GM21381 (cell line): ENCODE measurements at regions not wholly inside any gene's neighbourhood (a gene's known extent, or its start where the extent isn't known, plus 50 kb on each side); places are given as distances from the start of the nearest gene placed in this dataset.
"Not testable (repeated sequence)": the region's sequence is repeated elsewhere in the genome, so short reads cannot be mapped to it uniquely, and the experiment has no call there.

Experiments used
- ATAC-seq: cut with Tn5 transposase; IDR thresholded peaks from one replicate; pipeline ENCODE4 v1.9.1; 2021; ENCODE audit warnings: mild to moderate bottlenecking, moderate library complexity; ENCODE audit not compliant: unreplicated experiment

DNA sequence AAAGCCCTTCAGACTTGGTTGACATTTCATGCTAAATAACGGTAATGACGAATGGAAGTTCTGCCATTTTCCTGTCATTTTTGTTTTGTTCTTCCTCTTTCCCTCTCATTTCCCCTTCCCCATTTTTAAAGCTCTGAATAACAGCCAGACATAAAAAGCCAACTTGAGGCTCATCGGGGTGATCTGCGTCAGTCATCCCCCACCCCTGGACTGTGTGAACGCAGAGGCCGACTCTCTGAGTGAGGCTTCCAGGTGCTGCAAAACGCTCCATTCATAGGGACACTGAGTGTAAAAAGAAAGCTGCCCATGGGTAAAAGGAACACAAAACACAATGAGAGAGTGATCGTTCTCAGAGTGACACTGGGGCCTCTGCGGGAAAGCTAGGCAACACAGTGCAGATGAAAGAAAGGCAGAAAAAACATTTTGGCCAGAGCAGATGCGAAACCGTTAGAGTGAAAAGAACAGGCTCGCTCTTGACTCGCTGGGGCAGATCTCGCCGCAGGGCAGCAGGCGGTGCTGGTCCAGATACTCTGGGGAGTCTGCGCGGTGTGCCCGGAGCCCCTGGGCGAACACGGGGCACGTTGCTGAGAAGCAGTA is 684.8 kb downstream of the QKI start:
- no peak for ATAC-seq

DNA sequence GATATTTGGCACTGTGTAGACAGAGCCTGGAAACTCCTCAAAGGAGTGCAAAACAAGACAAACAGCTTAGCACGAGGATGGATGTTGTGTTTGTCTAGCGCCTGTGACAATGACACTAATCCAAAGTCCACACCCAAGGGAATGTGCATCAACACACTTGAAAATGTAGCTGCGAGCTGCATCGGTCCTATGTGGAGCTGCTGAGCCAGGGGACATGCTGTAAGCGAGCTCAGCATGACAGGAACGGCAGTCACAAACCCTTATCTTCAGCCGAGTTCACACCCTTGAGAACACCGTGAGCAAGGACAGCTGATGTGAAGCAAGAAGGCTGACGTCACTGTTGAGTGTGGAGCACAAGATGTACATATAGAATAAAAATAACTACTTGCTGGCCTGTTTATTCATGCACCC is 684.3 kb downstream of the QKI start:
- ATAC-seq: no peak

DNA sequence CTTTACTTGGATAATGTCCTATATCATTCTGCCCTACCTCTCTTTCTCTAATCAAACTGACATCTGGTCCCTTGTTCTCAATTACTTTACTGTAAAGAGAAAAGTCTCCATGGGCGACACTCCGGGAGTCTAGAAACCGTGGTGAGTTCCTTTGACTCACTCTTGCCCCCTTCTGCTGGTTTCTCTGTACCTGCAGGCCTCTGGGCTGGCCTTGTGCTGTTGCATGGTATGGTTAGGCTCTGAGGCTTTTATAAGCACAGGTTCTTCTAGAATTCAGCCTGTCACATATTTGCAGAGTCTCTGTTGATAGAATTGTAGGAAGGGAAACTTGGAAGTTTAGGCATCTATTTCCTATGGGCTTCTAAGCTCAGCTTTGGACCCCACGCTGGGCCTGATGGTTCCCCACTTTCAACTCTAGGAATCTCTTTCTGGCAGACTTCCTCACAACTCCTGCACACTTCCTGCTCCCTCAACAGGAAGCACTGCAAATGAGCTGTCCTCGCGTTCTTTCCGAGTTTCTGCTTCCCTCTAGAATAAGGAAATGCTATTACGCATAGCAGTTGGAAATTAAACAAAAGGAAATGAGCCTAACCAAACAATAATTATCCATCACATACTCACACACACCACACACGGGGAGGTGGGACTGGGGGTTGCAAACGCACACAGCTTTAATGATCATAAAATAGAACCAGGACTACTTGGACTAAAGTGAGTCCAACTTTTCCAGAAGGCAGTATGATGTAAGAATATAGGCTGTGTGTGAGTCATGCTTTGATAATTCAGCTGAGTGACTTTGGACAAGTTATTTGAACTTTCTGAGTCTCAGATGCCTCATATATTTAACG is 683.3 kb downstream of the QKI start:
- ATAC-seq: no peak

DNA sequence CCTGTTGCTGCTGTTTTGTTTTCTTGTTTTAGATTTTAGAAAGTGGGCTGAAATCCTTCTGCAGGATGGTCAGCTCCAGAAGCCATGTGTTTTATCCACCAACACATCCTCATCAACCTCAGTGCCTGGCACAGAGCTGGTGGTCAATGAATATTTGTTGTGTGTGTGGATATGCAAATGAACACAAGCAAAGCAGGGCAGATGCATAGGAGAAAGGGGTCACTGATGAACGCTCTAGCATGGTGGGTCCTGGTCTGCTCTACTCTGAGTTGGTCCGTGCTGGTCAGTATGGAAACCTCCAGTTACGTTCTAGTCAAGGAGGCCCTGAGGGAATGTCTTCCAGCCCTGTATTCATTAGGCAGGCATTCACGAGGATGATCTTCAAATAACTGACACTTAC is 682.5 kb downstream of the QKI start:
- ATAC-seq: no peak

DNA sequence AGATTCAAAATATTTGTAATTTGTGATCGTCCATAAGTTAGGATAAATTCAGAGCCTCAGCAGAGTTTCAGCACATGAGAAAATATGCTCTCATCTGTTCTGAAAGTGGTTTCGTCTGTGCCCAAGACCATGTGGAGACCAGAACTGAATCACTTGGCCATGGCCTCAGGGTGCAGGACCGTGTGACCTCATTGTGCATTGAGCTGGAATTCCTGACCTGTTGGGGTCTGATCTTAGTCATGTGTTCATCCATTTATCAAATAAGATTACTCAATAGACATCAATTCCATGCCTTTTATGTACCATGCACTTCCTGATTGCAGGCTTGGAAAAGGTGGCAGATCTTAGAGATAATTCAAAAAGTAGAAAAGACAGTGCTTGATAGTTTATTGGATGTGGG is 680.5 kb downstream of the QKI start:
- no peak for ATAC-seq

DNA sequence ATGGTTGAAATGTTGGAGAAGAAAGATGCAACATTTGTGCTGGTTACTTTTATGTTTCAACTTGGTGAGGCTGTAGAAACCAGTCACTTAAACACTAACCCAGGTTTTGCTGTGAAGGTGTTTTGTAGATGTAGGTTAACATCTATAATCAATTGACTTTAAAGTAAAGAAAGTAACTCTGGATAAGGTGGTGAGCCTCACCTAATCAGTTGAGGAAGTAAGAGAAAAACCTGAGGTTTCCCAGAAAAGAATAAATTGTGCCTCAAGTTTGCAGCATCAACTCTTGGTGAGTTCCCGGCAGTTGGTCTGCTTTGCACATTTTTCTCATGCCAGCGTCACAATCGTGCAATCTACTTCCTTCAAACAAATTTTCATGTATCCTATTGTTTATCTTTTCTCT is 673.4 kb downstream of the QKI start:
- ATAC-seq: no peak

DNA sequence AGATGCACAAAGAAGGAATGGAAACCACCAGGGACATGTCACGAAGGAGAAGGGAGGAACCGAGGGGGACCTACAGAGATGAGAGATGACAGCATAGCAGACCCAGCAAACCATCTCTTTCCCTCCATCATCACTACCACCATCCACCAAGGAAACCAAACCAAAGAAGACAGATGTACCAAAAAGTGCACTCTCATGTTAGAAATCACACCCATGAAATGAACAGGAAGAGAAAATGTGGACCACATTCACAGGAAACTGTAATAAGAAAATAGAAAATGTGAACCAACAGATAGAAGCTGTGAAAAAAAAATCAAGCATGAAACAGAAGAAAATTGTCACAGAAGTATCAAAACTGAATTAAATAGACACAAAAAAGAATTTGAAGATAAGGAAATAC is 672.7 kb downstream of the QKI start:
- no peak for ATAC-seq

DNA sequence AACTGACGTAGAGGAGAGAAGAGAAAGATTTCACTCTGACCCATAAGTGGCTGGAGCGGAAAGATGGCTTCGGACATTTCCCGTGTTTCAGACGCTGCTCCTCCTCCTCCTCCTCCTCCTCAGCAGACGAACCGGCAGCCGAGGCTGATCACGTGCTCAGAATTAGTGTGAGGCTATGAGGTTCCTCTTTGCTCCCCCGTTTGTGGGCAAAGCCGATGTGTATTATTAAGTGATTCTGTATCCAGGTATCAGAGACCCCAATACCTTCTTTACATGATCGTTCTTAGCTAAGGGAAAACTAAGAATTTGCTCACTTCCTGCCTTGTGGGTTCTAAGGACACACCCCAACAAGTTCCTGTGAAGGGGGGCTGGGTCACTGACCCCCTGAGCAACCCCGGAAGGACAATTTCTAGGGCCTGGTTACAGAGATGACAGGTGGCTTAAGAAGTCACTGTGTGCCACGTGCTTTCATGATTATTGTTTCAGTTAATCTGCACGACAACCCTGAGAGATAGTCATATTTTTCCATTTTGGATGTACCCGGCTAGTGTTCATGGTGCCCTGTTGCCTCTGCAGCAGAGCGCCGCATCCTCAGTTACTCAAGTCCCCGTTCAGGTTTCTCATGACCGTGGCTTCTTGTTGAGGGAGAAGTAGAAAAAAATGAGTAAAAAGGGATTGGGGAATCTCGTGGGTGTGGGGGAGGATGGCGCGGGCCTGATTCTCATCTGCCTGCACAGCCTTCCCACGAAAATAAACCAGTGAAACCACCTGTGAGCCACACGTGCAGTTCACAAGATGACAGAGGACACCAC is 671.8 kb downstream of the QKI start:
- no peak for ATAC-seq

DNA sequence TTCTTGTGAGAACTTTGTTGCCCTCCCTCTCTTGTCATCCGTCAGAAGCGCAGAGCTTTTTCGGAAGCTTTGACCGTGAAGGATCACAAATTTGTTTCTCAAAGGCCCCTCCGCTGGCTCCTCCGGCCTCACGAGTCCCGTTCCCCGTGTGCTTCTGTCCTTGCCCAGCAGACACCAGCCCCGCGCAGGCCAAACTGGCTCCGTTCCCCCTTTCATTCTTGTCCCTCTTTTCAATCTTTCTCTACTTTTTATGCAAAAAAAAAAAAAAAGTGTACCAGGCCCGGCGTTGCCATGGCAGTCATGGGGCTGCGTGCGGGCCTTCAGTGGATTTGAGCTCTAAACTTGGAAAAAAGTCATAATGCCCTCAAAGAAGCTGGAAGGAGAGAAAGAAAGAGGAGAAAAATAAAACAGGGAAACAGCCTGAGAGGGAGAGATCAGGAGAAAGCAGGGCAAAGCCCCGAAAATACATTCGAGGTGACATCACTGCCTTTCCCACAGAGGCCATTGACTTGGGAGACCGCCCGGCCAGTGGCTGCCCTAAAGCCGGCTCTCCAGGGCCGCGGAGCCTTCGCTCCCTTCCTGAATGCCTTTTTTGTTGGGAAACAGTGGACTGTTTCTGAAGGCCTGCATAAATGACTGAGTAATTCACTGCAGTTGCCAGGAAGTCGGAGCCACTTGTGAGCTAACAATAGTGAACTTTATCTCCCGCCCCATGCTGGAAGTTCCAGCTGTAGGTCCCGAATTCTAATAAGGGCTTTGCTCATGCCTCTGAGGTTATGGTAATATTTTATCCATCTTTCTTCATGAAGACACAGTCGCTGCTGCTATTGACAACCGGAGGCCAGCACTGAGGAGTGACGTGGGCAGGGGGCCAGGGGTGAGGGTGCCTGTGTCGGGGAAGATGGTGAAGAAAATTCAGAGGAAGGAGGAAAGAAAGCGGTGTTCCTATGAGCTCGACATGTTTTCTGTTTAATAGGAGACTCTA is 670.9 kb downstream of the QKI start:
- ATAC-seq: no peak

DNA sequence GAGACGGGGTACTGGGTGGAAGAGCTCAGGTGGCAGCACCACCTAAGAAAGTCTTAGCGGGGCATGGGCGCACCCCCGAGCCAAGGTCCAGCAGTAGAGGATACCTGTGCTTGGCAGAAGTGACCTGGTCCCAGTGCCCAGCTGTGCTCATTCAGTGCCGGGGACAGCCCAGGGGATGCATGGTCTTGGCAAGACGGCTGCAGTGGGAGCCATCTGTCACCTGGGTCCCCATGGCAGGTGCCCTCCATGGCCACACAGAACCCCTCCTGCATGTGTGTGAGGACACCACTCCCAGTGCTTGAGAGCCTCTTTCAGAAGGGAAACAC is 664.7 kb downstream of the QKI start:
- no peak for ATAC-seq

DNA sequence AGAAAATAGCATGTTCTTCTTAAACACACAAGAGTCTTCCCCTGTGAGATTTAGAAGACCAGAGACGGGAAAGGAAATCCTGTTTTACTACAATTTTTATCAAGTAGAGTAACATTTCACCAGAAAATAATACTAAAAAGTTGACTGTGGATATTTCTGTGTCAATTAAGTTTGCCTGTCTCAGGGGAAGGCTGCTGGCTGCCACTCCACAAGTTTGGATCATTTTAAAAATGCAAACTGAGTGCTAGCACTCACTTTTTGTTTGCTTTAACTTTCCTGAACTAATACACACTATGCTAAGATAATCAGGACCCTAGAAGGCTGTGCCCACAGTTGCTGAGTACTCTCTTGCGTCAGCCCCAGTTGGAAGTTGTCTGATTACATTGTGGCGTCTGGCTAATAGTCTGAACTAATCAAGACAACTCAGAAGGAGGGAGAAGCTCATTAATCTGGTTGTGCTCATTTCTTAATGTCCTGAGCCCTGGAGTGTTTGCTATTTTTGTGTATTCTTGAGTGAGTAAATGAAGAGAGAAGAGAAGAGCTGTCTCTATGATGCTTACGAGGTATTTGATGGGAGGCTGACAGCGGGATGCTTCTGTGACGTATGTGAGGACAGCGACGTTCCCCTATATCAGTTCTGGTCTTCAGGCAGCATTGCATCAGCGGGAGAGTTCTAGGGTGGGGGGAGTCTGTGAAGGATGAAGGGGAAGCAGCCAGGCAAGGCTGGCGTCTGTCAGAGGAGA is 664.2 kb downstream of the QKI start:
- ATAC-seq: no peak

DNA sequence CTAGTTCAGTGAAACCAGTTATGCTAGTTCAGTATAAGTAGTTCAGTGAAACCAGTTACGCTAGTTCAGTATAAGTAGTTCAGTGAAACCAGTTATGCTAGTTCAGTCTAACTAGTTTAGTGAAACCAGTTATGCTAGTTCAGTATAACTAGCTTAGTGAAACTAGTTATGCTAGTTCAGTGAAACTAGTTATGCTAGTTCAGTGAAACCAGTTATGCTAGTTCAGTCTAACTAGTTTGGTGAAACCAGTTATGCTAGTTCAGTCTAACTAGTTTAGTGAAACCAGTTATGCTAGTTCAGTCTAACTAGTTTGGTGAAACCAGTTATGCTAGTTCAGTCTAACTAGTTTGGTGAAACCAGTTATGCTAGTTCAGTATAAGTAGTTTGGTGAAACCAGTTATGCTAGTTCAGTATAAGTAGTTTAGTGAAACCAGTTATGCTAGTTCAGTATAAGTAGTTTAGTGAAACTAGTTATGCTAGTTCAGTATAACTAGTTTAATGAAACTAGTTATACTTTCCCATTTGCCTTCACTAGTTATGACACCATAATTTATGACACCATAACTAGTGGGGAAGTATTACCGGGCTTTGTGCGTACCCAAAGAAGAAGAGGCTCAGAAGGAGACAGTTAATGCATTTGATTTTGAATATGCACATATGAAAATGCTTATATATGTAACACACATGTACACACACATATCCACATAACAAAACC is 662.5 kb downstream of the QKI start:
- not testable (repeated sequence) for ATAC-seq

DNA sequence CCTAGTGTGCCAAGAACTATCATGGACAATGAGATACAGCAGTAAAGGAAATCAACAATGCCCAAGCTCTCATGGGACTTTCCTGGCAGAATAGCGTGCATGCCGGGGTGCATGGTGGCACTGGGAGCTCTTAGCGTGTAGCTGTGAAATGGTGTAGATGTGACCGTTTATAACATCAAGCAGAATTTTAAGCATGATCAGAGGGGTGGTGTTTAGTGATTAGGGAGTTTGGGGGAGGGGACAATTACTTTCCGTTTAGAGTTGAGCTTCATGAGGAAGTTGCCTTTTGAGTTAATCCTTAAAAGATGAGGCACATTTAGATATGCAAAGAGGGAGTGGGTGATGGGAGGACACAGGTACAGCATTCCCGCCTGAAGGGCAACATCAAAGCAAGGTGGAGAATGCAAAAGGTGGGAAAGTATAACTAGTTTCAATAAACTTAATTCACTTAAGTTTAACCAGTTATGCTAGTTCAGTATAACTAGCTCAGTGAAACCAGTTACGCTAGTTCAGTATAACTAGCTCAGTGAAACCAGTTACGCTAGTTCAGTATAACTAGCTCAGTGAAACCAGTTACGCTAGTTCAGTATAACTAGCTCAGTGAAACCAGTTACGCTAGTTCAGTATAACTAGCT is 661.6 kb downstream of the QKI start:
- ATAC-seq: no peak

DNA sequence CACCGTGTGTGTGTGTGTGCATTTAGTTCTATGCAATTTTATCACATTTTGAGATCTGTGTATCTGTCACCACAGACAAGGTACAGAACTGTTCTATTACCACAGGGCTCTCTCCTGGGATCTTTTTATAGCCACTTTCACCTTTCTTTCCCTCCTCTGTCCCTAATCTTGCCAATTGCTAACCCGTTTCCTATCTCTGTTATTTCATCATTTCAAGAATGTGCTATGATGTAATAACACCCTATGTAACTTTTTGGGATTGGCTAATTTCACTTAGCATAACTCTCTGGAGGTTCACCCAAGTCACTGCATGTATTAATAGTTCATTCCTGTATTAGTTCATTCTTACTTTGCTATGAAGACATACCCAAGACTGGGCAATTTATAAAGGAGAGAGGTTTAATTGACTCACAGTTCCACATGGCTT is 657.7 kb downstream of the QKI start:
- no peak for ATAC-seq

DNA sequence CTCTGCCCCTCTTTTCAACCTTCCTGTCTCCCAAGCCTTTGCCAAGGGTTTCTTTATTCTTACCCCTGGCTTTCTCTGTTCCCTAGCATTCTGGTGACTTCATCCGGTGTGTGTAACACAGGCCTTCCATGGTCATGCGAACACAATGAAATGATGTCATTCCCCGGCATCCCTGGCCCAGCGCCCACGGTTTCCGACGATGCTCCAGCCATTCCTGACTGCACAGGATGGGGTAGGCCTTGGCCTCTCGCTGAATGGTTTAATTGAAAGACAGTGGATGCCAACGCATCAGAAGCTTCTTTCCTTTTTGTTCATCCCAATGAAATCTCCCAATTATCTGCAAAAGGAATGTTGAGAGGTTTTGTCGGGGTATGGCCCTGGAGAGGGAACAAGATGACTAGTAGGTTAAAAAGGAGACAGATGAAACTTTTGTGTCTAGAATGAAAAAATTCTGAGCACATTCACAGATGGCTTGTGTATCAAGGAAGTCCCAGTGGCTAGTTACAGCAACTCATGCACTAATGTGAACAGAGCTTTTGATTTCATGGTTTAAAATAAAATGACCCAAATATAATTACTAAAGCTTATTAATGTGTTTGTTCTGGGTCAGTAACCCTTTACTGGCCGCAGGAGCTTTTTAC is 655.0 kb downstream of the QKI start:
- ATAC-seq: no peak

DNA sequence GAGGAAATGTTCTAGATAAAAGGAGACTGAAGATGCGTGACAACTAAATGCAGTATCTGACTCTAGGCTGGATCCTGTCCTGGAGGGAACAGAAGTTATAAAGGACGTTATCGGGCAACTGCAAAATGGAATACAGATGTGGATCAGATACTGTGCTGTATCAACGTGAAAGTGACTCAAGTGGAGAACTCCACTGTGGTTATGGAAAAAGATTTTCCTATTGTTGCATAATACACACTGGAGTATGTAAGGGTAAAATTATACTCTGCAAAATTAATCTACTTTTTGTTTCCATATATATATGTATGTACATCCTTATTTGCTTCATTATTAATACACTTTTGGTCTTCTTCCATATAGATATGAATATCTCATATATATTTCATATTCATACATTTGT is 654.0 kb downstream of the QKI start:
- no peak for ATAC-seq

DNA sequence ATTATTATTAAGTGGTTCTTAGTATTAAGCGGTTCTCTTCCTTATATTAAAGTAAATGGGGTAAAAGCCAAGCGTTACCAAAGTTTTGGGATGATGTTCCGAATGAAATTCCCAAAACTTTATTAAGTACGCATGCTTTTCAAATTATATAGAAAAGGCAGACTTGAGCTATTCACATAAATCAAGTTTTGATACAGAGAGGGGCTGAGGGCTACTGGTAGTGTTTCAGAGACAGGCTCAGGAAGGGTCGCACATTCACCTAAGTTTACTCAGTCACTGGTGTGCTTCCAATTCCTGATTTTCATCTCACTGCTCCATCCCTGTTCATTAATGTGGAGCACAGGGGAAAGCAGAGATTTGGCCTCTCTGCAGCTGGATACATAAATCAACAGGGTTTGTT is 652.2 kb downstream of the QKI start:
- ATAC-seq: no peak

DNA sequence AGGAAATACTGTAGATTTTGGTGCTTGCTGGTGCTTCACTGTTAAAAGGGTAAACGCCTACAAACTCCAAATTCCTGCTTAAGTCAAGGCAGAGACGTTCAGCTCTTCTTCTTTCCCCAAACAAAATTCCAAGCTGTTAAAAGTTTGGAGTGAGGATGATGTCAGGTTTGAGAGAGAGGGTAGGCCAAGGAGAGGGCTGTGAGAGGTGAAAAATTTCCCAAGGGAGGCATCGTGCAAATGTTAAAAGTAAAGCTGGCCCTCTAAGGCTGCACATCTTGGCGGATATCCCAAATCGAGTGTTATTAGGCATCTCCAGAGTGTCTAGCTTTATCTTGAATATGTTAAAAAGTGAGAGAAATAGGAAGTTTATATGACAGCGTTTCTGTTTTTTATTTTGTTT is 651.8 kb downstream of the QKI start:
- no peak for ATAC-seq

DNA sequence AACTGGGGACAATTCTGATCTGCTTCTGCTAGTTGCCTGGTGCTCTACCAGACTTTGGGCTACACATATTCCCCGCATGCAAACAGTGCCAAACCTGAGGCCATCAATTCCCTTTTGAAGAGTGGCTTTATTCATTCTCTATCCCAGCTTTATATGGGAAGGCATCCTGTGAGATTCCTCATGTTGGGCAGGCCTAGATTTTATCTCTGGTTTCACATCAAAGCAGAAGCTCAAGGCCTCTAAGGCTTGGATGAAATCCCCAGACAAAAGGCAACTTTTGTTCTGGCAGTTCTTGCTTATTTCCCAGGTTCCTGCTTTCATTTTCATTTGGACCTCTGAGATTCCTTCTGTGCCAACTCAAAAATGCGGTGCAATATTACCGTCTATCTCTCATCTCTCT is 648.8 kb downstream of the QKI start:
- ATAC-seq: no peak
